Islet precursor cell (in vitro differentiated cells): ENCODE measurements at regions not wholly inside any gene's neighbourhood (a gene's known extent, or its start where the extent isn't known, plus 50 kb on each side); places are given as distances from the start of the nearest gene placed in this dataset.

Experiments used
- DNase-seq: peaks from one replicate; pipeline ENCODE4 v3.0.0-alpha.2; 2018

DNA sequence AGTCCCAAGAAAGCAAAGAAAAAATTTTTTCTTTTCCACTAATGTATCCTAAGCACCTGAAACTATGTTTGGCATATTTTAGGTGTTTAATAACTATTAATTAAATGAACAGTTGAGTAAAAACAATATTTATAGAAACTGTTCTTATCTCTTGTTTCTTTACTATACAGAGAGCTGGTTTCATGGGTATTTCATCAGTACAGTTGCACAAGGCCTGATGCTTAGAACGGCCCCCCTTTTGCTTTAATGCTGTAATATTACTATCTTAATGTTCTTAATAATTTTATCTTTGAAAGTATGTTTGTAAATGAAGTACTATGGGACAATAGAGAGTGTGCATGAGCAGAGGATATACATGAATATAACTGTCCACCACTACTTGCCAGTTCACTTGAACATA is 479.1 kb upstream of the SLIT2 start:
- no peak for DNase-seq

DNA sequence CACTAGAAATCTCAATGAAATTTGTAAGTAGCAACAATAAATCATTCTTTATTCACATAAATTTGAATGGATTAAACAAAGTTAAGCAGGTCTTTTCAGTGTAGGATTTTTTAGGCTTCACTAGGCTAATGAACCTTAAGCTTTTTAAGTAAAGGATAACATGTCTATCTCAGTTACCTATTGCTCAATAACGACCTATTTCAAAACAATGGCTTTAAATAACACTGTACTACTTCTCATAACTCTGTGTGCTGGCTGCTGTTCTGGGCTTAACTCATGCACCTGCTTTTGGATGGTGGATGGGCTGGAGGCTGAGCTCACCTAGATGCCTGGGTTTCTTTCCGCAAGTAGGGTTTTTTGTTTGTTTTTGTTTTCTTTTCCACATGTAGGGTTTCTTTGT is 495.0 kb upstream of the SLIT2 start:
- DNase-seq: no peak

DNA sequence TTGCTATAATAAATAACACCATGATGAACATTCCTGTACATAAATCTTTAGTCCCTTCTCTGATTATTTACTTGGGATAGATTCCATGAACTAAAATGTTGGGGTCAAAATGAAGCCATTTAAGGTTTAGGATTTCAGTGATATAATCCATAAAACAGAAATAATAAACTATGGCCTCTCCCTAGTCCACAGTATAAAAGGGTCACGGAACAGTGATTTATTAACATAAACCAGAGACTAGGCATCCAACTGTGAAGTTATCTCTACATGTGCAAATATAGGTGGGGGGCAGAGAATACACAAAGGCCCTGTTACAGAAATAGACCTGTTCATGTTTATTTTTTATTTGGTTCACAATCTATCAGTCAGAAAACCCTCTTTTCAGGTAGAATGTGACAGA is 499.1 kb upstream of the SLIT2 start:
- DNase-seq: no peak

DNA sequence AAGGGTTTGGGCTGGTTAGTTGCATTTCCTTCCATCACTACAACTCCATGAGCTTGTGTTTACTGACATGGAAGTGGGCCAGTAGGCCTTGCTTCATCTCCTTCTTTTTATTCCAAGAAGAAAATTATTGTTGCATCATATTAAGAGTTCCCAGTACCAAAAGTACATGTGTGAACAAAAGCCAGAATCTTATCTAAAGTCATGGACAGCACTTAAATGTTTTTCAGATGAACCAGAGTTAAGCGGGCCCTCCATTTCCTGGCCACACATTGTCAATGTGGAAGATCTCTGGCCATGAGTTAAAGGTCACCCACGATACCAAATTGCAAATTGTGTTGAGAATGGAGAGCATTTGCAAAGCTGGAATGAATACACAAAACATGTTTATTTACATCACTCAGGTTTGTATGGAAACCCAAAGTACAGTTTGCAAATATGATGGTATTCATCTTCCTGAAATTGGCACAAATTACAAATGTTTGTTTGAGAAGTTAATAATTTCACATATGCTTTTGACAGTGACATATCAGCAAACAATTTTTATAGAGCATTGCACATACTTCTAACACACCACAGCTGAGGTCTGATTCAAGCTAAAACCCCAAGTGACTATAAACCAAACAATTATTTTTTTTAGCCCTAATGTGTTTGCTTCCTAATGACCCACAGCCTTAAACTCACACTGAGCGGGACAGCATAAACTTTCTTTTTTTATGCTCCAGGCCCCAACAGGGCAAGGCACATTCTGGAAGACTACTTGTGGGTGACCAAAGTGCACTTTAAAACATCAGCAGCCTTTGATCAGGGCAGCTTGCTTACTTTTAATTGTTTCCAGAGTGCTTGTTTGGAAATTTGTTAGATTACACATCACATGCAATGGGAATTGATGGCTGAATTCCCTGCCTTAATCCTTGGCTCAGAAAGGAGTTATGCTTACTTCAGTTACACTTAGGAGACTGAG is 502.9 kb upstream of the SLIT2 start:
- peak; percentile 56 for DNase-seq

DNA sequence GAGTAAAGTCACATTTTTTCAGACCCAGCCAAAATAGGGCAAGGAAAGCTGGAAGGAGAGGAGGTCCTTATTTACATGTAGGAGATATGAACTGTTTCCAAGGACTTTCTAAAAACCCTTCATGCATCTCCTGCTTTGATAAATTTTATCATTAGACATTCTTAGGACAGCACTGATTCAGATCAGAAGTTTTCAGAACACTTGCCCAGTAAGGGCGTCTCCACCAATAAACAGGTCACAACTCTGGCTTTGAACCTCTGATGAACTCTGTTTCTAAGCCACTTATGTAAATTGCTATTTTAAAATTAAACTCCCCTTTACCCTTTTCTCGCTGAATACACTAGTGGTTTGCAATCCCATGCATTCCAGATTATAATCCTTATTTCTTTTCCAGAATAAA is 505.3 kb upstream of the SLIT2 start:
- no peak for DNase-seq

DNA sequence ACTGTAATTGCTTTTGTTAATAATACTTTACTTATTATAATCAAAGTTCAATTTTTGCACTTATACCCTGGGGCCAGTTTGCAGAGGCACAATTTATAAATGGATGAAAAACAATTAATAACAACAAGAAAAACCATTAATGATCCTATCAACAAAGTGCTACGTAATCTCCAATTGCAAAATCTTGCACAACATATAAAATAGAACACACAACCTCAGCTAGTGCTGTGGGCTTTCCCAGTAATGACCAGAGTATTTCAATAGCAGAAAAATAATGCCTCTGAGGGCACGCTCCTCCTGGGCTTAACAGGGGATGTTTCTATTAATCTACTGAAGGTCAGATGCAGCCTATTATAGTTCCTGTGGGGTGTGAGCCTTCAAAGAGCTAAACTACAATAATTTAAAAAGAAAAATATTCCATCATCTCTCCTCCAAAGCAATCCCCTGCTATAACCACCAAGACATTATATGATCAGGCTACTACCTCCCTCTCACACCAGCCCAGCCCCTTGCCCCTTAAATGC is 508.5 kb upstream of the SLIT2 start:
- no peak for DNase-seq

DNA sequence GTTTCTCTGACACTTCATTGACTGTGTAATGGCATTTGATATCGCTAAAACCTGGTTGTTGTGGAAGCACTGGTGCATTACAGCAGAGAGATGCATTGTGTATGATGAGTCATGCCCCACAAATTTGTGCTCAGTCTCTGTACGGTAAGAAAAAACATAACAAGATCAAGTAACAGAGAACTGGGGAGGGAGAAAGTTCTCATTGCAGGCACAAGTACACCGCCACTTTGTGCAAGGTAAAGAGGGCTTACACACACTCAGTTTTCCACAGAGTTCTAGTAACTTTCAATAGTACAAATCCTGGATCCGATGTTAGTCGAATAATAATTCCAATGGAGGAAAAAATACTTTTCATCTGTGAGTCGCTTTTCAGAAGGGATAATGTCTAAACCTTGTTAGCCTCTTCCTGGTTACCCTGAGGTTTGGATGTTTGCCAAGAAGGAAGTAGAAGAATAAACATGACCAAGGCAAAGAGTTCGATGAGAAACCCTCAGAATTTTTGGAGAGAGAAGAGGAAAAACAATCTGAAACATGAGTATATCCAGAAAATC is 512.5 kb upstream of the SLIT2 start:
- no peak for DNase-seq

DNA sequence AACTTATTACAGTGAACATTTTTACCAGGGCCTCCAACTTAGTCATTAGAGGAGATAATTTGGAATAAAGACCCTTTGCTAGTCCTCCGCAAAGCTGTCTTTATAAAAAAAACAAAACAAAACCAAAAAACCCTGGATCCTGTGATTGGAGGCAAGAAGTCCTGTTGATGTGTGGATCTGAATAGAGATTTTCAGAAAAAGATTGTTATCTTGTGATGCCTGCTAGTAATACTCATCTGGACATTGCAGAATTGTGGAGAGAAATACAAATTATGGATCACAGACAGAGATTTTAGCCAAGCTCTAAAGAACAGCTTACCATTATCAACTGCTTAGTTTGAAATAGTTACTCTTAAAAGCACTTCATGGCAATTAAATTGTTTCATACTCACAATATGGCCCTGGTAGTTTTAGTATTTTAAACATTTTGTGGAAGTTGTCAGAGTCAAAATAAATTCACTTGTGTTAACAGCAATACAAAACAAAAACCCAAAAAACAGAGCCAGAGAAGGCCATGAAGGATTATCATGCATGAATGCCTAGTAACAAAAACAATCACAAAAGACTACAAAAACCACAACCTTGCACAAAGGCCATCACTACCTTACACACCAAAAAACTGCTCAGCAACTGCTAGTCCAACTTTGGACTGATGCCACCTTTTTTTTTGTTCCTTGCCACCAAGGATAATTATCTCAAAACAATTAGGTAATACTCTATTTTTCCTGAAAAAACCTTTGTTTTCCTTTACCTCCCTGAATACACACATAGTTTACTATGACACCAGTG is 514.5 kb upstream of the SLIT2 start:
- no peak for DNase-seq

DNA sequence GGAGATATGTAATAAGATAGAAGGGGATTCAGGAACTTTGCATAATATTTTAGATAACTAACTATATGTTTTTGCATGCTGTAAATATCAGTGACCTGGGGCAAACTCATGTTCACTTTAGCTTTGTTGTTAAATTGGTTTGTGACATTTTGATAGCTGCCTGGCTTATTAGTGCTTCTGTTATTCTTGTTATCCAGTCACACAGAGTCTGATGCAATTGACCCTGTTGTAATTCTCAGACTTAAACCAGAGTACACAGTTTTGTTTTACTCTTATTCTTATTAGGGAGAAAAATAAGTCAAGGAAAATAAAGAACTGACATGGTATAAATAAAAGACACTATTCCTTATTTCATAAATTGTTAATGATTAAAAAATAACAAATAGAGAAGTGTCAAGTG is 516.7 kb upstream of the SLIT2 start:
- no peak for DNase-seq

DNA sequence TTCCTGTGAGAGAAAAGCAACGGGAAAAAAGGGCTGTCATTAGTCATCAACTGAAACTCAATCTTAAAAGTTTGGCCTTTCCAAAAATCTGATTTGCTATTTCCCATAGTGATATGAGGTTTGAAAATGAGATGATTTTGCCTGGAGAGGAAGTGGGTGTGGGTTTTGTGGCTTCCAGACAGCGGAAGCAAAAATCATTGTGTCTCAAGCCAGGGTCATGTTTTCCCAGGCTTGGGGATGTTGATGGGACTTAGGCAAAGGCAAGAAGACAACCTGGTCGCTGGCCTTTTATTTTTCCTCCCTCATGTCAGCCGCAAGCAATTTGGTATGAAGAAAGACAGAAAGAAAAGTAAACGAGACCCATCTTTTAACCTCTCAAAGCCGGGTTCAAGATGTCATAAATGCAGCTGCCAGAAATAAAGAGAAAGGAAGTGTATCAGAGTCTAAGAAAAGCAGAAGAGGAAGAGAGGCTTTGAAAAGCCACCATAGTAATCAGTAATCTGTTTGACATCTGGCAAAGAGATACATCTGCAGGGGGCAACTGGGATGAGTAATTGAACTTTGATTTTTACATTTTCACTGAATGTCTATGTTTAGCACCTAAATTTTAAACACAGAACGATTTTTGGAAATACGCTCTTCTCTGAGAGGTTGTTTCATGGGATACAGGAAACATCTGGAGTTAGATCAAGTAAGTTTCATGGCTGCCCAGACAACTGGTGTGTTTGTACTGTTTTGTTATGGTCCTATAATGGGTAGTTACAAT is 521.6 kb upstream of the SLIT2 start:
- DNase-seq: no peak

DNA sequence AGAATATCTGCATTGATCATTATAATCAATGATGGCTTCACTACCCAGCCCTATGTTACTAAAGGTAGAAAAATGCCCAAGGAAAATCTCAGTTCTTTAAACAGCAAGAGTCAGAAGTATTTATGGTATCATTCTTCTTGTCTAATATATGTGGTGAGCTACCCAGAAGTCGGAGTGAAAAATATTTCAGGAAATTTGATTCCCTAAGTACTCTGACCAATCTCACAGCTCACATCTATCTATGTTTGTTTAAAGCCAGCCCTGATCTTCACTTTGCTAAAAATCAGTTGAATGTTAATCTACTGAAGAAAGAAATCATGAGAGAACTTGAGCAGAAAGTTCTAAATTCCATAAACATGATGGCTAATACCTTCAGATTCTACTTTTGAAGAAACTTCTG is 522.9 kb upstream of the SLIT2 start:
- DNase-seq: no peak

DNA sequence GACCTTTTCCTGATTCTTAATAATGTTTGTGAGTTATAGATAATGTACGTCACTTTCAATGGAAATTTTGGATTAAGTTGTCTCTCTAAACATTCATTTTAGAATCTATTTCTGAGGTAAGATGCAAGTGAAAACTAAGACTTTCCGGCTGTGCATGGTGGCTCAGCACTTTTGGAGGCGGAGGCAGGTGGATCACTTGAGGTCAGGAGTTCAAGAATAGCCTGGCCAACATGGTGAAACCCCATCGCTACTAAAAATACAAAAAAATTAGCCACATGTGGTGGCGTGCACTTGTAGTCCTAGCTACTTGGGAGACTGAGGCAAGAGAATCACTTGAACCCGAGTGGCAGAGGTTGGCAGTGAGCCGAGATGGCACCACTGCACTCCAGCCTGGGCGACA is 524.6 kb upstream of the SLIT2 start:
- no peak for DNase-seq

DNA sequence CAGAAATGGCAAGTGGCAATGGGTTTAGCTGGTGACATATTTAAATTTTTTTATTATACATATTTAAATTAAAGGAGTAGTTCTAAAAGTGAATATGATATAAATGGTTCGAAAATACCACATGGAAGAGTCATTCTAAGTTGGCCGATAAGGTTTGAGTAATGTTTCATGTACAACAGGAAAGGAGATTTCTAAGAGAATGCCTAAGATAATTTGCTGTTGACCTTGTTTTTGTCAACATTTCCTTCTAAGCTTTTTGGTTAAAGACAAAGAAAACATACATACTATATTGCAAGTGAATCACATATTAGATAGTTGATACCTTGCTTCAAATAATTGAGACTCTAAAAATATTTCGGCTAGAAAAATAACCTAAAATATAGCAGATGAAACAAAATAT is 526.6 kb upstream of the SLIT2 start:
- no peak for DNase-seq

DNA sequence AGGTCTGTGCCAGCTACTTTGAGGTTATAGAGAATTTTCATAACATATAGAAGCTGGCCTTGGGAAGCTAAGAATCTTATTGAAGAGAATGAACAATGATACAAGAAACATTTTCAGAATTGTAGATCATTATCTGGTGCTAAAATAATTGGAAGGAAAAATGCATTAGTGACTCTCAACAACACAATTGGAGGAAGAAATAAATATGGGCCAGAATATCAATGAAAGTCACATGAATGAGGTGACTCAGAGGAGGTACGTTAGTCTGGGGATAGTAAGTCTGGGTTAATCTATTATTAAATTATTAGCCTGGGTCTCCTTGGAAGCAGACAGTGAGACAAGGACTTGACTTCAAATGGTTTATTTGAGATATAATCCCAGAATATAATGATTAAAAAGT is 529.3 kb upstream of the SLIT2 start:
- DNase-seq: no peak

DNA sequence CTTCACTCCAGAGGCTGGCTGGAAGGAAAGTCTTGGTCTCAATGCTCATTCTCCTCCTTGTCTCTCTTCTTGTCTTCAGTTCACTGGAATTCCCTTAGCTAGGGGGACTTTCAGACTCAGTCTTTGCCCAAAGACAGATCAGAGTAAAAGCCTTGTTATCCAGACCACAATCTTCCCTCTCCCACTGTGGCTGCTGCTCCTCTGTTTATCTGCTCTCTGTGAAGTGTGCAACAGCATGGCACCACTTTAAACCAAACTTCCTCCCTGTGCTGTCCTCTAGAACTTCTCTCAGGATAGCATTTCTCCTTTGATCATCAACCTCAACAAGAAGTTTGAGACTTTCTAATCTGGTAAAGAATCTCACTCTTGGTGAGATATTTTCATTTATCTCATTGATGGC is 530.1 kb upstream of the SLIT2 start:
- peak; percentile 55 for DNase-seq

DNA sequence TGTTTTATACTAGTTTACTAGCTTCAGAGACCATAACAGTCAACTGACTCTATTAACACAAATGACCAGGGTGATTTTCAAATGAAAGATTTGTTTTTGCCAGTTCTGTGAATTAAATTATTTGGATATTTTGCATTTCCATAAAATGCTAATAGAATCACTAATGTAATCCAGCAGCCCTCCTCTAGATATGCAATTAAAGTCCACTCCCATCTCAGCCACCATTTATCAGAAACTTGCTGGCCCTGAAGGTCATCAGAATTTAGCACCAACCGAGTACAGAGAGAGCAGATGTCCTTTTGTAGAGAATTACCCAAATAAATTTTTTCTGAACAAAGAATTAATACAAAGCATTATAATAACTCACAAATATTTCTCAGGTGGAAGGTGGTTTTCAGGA is 531.1 kb upstream of the SLIT2 start:
- no peak for DNase-seq

DNA sequence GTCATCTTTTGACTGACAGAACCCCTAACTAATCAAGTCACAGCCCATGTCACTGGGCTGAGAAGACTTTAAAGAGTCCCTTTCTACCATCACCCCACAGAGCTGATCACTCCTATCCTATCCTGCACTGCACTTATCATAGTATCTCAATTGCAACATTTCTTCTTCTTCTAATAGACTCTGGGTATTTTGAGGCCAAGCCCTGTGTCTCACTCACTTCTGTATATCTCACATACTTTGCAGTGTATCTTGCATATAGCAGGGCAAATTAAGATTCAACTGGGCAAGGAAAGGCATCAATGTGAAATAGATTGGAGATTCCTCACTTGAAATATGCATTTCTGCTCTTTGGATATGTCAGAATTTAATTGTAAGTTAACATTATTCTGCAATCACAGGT is 531.5 kb upstream of the SLIT2 start:
- no peak for DNase-seq

DNA sequence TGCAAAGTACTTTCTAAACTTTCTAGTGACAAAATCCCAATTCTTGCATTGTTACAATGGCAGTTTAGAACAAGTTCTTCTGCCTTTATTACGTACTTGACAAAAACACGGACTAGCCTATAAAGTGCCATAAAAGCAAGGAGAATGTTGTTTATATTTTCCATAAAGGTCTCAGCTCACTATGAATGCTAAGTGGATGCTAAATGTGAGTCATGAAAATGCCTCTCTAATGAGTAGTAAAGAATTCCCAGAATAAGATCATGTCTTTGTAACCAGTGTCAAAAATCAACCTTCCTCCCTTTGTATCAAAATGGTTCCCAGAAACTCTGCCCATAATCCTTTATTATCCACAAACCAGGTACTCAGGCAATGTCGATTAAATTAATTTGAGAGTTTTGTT is 539.8 kb upstream of the SLIT2 start:
- DNase-seq: no peak

DNA sequence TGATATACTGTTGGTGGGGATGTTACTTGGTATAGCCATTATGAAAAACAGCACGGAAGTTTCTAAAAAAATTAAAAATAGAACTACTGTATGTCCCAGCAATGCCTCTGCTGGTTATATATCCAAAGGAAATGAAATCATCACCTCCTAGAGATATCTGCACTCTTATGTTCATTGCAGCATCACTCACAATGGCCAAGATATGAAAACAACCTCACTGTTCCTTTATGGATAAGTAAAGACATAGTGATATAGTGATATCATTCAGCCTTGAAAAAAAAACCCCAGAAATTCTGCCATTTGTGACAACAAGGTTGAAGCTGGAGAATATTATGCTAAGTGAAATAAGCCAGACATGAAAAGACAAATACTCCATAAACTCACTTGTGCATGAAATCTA is 543.8 kb upstream of the SLIT2 start:
- DNase-seq: no peak

DNA sequence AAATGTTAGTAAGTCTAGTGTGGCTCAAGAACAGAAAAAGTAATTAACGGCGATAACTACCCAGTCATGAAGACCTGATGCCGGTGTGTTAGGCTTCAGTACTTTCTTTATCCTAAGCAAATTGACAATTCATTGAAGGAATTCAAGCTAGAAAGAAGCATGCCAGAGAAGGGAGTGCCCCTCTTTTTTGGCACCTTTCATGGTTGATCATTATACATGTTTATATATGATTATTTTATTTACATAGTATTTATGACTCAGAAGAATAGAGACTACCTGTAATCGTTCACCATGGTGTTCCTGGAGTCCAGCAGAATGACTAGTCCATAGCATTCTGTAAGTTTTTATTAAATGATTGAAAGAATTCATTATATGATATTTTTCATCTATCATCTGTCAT is 548.3 kb upstream of the SLIT2 start:
- DNase-seq: no peak

DNA sequence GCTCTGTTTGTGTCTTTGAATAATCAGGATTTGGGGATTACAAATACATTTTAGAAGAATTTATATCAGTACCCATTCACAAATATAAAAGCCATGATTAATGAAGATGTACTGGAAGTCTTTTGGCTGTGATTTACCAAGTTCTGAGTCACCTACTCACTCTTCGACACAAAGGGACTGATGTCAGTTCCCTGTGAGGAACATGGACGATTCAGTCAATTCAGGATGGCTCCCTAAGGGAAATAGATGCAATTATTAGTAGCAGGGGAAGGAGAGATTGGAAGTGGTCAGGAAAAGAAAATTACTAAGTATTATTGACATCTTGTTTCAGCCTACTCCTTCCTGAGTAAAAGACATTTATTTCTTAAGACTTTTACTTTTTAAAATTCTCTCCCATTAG is 550.7 kb upstream of the SLIT2 start:
- no peak for DNase-seq

DNA sequence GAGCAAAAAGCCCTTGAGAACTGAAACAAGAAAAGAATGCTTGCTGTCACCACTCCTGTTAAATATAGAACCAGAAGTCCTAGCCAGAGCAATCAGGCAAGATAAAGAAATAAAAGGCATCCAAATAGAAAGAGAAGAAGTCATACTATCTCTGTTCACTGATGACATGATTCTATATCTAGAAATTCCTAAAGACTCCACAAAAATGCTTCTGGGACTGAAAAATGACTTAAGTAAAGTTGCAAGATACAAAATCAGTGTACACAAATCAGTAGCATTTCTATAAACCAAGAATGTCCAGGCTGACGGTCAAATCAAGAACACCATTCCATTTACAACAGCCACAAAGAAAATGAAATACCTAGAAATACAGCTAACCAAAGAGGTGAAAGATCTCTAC is 552.7 kb upstream of the SLIT2 start:
- DNase-seq: no peak

DNA sequence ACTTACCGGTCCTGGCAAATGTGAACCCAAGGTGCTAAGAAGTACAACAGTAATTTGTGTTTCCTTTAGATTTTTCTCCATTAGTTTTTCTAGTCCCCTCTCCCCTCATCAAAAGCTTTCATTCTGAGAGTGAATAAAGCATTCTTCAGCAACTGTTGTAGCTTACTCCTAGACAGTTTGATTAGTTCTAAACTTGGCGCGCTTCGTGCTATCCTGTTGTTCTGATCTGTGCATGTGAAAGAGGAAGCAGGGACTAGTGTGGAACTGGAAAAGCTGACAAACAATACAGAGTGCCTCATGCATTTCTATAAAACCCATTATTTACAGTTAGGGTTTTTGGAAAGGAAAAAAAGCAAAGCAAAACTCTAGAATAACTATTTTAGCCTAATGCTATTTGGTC is 556.9 kb upstream of the SLIT2 start:
- no peak for DNase-seq
